ENCODE measurements at regions not wholly inside any gene's neighbourhood (a gene's known extent, or its start where the extent isn't known, plus 50 kb on each side); places are given as distances from the start of the nearest gene placed in this dataset.

DNA sequence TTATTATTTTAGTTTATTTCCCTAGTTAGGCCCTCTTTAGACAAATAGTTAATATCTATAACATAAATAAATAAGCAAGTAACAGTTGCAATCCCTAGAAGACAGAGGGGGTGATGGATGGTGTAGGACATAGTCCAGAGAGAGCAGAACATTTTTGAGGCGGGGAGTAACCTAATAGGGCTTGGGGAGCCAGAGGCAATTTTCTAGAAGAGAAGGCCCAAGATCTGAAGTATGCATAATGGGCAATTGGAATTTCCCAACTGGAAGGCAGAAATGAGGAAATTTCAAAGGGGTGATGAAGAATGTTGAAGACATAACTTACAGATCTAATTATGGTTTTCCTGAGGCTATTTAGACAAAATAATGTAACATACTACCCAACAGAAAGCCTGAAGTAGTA, 525.7 kb downstream of the TUSC7 start:
- no peak overlapping the region for H3K9ac ChIP-seq (ENCODE audit: low read length in 2 of 2)
- no peaks in the 10 kb centered on the region for H3K9me3 ChIP-seq (ENCODE audit: control insufficient read depth in 2 of 2, low read length in 2 of 2)
- no peak overlapping the region for H3K4me3 ChIP-seq (ENCODE audit: low read length in 2 of 2)
- H3K27me3 ChIP-seq (ENCODE audit: control insufficient read depth in 1 of 2, insufficient read depth in 2 of 2, low read length in 2 of 2), result no peaks in the 10 kb centered on the region
- no peaks in the 10 kb centered on the region for H3K4me1 ChIP-seq (ENCODE audit: control insufficient read depth, insufficient read depth, low read length)
- H3K27ac ChIP-seq (ENCODE audit: low read length), result no peak overlapping the region
- no peaks in the 10 kb centered on the region for H3K36me3 ChIP-seq (ENCODE audit: control insufficient read depth in 2 of 2, insufficient read depth in 2 of 2, low read length in 2 of 2)

- Histone ChIP-seq H3K9ac (ENCODE audit: low read length in 2 of 2) (no peak overlapping the region), H3K9me3 (ENCODE audit: control insufficient read depth in 2 of 2, low read length in 2 of 2) (no peaks in the 10 kb centered on the region), H3K27ac (ENCODE audit: low read length) (no peak overlapping the region), H3K27me3 (ENCODE audit: control insufficient read depth in 1 of 2, insufficient read depth in 2 of 2, low read length in 2 of 2) (no peaks in the 10 kb centered on the region), H3K36me3 (ENCODE audit: control insufficient read depth in 2 of 2, insufficient read depth in 2 of 2, low read length in 2 of 2) (no peaks in the 10 kb centered on the region), H3K4me1 (ENCODE audit: control insufficient read depth, insufficient read depth, low read length) (no peaks in the 10 kb centered on the region), H3K4me3 (ENCODE audit: low read length in 2 of 2) (no peak overlapping the region)
Observed at GRCh38 chr3:117238806-117239205, 529.2 kb downstream of the TUSC7 start.

GRCh38 chr3:117243657-117244056, 534.1 kb downstream of the TUSC7 start:
- Histone ChIP-seq H3K27ac (ENCODE audit: low read length) (no peak overlapping the region), H3K27me3 (ENCODE audit: control insufficient read depth in 1 of 2, insufficient read depth in 2 of 2, low read length in 2 of 2) (no peaks in the 10 kb centered on the region), H3K9me3 (ENCODE audit: control insufficient read depth in 2 of 2, low read length in 2 of 2) (no peaks in the 10 kb centered on the region), H3K36me3 (ENCODE audit: control insufficient read depth in 2 of 2, insufficient read depth in 2 of 2, low read length in 2 of 2) (no peaks in the 10 kb centered on the region), H3K4me1 (ENCODE audit: control insufficient read depth, insufficient read depth, low read length) (peaks cover 2% of the 10 kb centered on the region), H3K9ac (ENCODE audit: low read length in 2 of 2) (no peak overlapping the region), H3K4me3 (ENCODE audit: low read length in 2 of 2) (no peak overlapping the region)

- no peaks in the 10 kb centered on the region for H3K9me3 ChIP-seq (ENCODE audit: control insufficient read depth in 2 of 2, low read length in 2 of 2)
- H3K27me3 ChIP-seq (ENCODE audit: control insufficient read depth in 1 of 2, insufficient read depth in 2 of 2, low read length in 2 of 2), result no peaks in the 10 kb centered on the region
- no peak overlapping the region for H3K27ac ChIP-seq (ENCODE audit: low read length)
- H3K4me1 ChIP-seq (ENCODE audit: control insufficient read depth, insufficient read depth, low read length), result peaks cover 2% of the 10 kb centered on the region
- no peak overlapping the region for H3K9ac ChIP-seq (ENCODE audit: low read length in 2 of 2)
- H3K36me3 ChIP-seq (ENCODE audit: control insufficient read depth in 2 of 2, insufficient read depth in 2 of 2, low read length in 2 of 2), result no peaks in the 10 kb centered on the region
- no peak overlapping the region for H3K4me3 ChIP-seq (ENCODE audit: low read length in 2 of 2)
Observed at GRCh38 chr3:117246771-117247555, 537.4 kb downstream of the TUSC7 start.

GRCh38 chr3:117248153-117248552, 538.6 kb downstream of the TUSC7 start:
- Histone ChIP-seq H3K4me3 (ENCODE audit: low read length in 2 of 2) (no peak overlapping the region), H3K36me3 (ENCODE audit: control insufficient read depth in 2 of 2, insufficient read depth in 2 of 2, low read length in 2 of 2) (no peaks in the 10 kb centered on the region), H3K9me3 (ENCODE audit: control insufficient read depth in 2 of 2, low read length in 2 of 2) (no peaks in the 10 kb centered on the region), H3K27ac (ENCODE audit: low read length) (no peak overlapping the region), H3K4me1 (ENCODE audit: control insufficient read depth, insufficient read depth, low read length) (peaks cover 2% of the 10 kb centered on the region), H3K9ac (ENCODE audit: low read length in 2 of 2) (no peak overlapping the region), H3K27me3 (ENCODE audit: control insufficient read depth in 1 of 2, insufficient read depth in 2 of 2, low read length in 2 of 2) (no peaks in the 10 kb centered on the region)

GRCh38 chr3:117252208-117252607, 542.6 kb downstream of the TUSC7 start:
- no peak overlapping the region for H3K27ac ChIP-seq (ENCODE audit: low read length)
- H3K27me3 ChIP-seq (ENCODE audit: control insufficient read depth in 1 of 2, insufficient read depth in 2 of 2, low read length in 2 of 2), result no peaks in the 10 kb centered on the region
- peaks cover 2% of the 10 kb centered on the region for H3K4me1 ChIP-seq (ENCODE audit: control insufficient read depth, insufficient read depth, low read length)
- no peak overlapping the region for H3K4me3 ChIP-seq (ENCODE audit: low read length in 2 of 2)
- no peaks in the 10 kb centered on the region for H3K36me3 ChIP-seq (ENCODE audit: control insufficient read depth in 2 of 2, insufficient read depth in 2 of 2, low read length in 2 of 2)
- H3K9me3 ChIP-seq (ENCODE audit: control insufficient read depth in 2 of 2, low read length in 2 of 2), result no peaks in the 10 kb centered on the region
- H3K9ac ChIP-seq (ENCODE audit: low read length in 2 of 2), result no peak overlapping the region

DNA sequence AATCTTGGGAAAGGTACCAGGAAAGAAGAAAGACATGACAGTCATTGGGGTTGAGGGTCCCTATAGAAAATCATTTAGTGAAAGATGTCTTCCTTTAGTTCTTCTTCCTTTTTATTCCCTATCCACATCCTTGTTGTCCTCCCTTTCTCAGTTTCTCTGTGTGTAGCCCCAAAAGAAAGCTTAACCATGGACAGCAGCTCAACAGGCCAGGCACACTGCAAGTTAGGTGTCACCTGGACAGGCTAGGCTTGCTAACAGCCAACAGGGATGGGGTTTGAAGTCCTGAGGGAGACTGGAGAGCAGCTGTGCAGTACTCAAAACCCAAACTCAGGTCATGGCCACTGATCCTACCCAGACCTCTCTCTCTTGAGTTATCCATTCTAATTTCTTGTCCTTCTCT, 543.1 kb downstream of the TUSC7 start:
- H3K4me3 ChIP-seq (ENCODE audit: low read length in 2 of 2), result no peak overlapping the region
- H3K27me3 ChIP-seq (ENCODE audit: control insufficient read depth in 1 of 2, insufficient read depth in 2 of 2, low read length in 2 of 2), result no peaks in the 10 kb centered on the region
- H3K4me1 ChIP-seq (ENCODE audit: control insufficient read depth, insufficient read depth, low read length), result peaks cover 2% of the 10 kb centered on the region
- H3K27ac ChIP-seq (ENCODE audit: low read length), result no peak overlapping the region
- H3K36me3 ChIP-seq (ENCODE audit: control insufficient read depth in 2 of 2, insufficient read depth in 2 of 2, low read length in 2 of 2), result no peaks in the 10 kb centered on the region
- H3K9ac ChIP-seq (ENCODE audit: low read length in 2 of 2), result no peak overlapping the region
- no peaks in the 10 kb centered on the region for H3K9me3 ChIP-seq (ENCODE audit: control insufficient read depth in 2 of 2, low read length in 2 of 2)

DNA sequence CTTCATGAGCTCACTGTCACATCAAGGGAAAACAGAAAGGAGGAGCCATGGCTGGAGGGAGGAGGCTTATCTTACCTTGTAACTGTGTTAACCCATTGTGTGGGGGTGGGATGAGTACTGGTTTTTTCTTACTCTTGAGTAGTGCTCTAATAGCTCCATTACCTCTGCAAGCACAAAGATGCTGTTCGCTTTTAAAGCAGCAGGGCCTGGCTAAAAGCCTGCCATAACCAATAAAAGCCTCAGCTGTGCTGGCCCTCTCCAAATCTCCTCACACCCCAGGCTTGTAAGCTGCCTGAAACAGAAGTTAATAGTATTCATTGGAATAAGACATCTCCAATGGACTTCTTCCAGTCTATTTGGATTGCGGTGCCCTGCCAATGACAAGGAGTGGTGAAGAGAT, 544.1 kb downstream of the TUSC7 start:
- H3K4me1 ChIP-seq (ENCODE audit: control insufficient read depth, insufficient read depth, low read length), result no peaks in the 10 kb centered on the region
- H3K9me3 ChIP-seq (ENCODE audit: control insufficient read depth in 2 of 2, low read length in 2 of 2), result no peaks in the 10 kb centered on the region
- no peaks in the 10 kb centered on the region for H3K27me3 ChIP-seq (ENCODE audit: control insufficient read depth in 1 of 2, insufficient read depth in 2 of 2, low read length in 2 of 2)
- no peaks in the 10 kb centered on the region for H3K36me3 ChIP-seq (ENCODE audit: control insufficient read depth in 2 of 2, insufficient read depth in 2 of 2, low read length in 2 of 2)
- no peak overlapping the region for H3K4me3 ChIP-seq (ENCODE audit: low read length in 2 of 2)
- no peak overlapping the region for H3K27ac ChIP-seq (ENCODE audit: low read length)
- H3K9ac ChIP-seq (ENCODE audit: low read length in 2 of 2), result no peak overlapping the region

DNA sequence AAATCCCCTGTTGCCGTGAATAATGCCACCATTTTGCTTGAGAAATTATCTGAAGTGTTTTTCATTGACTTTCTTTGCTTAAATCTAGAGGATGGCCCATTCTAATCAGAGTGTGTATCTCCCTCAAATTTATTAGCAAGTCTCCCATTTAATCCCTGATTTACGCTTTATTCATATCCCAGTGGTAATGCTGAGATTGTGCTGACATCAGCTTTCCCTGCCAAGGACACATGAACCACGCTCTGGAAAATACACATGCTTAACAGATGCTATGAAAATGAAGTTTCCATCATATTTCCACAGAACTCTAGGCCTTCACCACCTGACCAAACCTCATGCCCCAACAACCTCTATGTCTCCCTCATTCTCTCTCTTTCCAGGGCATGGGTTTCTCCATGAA, 545.4 kb downstream of the TUSC7 start:
- H3K27me3 ChIP-seq (ENCODE audit: control insufficient read depth in 1 of 2, insufficient read depth in 2 of 2, low read length in 2 of 2), result no peaks in the 10 kb centered on the region
- H3K4me3 ChIP-seq (ENCODE audit: low read length in 2 of 2), result no peak overlapping the region
- H3K36me3 ChIP-seq (ENCODE audit: control insufficient read depth in 2 of 2, insufficient read depth in 2 of 2, low read length in 2 of 2), result no peaks in the 10 kb centered on the region
- no peak overlapping the region for H3K27ac ChIP-seq (ENCODE audit: low read length)
- H3K9me3 ChIP-seq (ENCODE audit: control insufficient read depth in 2 of 2, low read length in 2 of 2), result no peaks in the 10 kb centered on the region
- H3K4me1 ChIP-seq (ENCODE audit: control insufficient read depth, insufficient read depth, low read length), result no peaks in the 10 kb centered on the region
- no peak overlapping the region for H3K9ac ChIP-seq (ENCODE audit: low read length in 2 of 2)

- Histone ChIP-seq H3K9me3 (ENCODE audit: control insufficient read depth in 2 of 2, low read length in 2 of 2) (no peaks in the 10 kb centered on the region), H3K4me1 (ENCODE audit: control insufficient read depth, insufficient read depth, low read length) (no peaks in the 10 kb centered on the region), H3K36me3 (ENCODE audit: control insufficient read depth in 2 of 2, insufficient read depth in 2 of 2, low read length in 2 of 2) (no peaks in the 10 kb centered on the region), H3K4me3 (ENCODE audit: low read length in 2 of 2) (no peak overlapping the region), H3K9ac (ENCODE audit: low read length in 2 of 2) (no peak overlapping the region), H3K27ac (ENCODE audit: low read length) (no peak overlapping the region), H3K27me3 (ENCODE audit: control insufficient read depth in 1 of 2, insufficient read depth in 2 of 2, low read length in 2 of 2) (no peaks in the 10 kb centered on the region)
Observed at GRCh38 chr3:117255736-117256135, 546.2 kb downstream of the TUSC7 start.

- Histone ChIP-seq H3K27me3 (ENCODE audit: control insufficient read depth in 1 of 2, insufficient read depth in 2 of 2, low read length in 2 of 2) (no peaks in the 10 kb centered on the region), H3K9ac (ENCODE audit: low read length in 2 of 2) (no peak overlapping the region), H3K9me3 (ENCODE audit: control insufficient read depth in 2 of 2, low read length in 2 of 2) (no peaks in the 10 kb centered on the region), H3K4me1 (ENCODE audit: control insufficient read depth, insufficient read depth, low read length) (no peaks in the 10 kb centered on the region), H3K36me3 (ENCODE audit: control insufficient read depth in 2 of 2, insufficient read depth in 2 of 2, low read length in 2 of 2) (no peaks in the 10 kb centered on the region), H3K27ac (ENCODE audit: low read length) (no peak overlapping the region), H3K4me3 (ENCODE audit: low read length in 2 of 2) (no peak overlapping the region)
Observed at GRCh38 chr3:117261983-117262421, 552.4 kb downstream of the TUSC7 start.
